HepG2 (cell line): ENCODE measurements at regions not wholly inside any gene's neighbourhood (a gene's known extent, or its start where the extent isn't known, plus 50 kb on each side); places are given as distances from the start of the nearest gene placed in this dataset.
A peak's percentile ranks its signal among the peaks of the same experiment; 100 is the strongest.

ENCODE experiments used
- ATAC-seq: fragments of 200-7000 bp; cut with Tn5 transposase; 3 replicates; pipeline ENCODE4 v1.9.1; 2020; ENCODE audit warnings: mild to moderate bottlenecking, moderate library complexity
- BruUV-seq: library from RNA; stranded (reverse); fragments of 400-500 nt; replicated peaks from 2 replicates; lab custom pipeline; 2021; lab: Mats Ljungman, UMichigan
- CTCF ChIA-PET: fragments of 300-600 bp; formaldehyde crosslinking; extraction: SDS; loops from one replicate; lab custom pipeline; 2021; ENCODE audit warnings: low total read pairs, inconsistent platforms, low intra/inter-chr PET ratio; lab: Yijun Ruan, JAX
- POLR2A ChIA-PET: fragments of 350-600 bp; sonication (Branson Sonifier 250); formaldehyde crosslinking; loops from one replicate; lab custom pipeline; 2020; ENCODE audit warnings: antibody characterized with exemption, inconsistent platforms; lab: Yijun Ruan, JAX
- DNase-seq: peaks from one replicate; pipeline ENCODE4 v3.0.0-alpha.2; 2015; ENCODE audit warnings: low spot score
- FAIRE-seq: peaks from 3 replicates; lab custom pipeline; 2011; peaks lifted over from hg19 to GRCh38; lab: Jason Lieb, UNC
- H2AFZ ChIP-seq: one replicate; pipeline ENCODE4 v1.6.1; 2011; ENCODE audit warnings: low read length, inconsistent platforms
- H3K27ac ChIP-seq: fragments of 300-600 bp; 3 replicates; pipeline ENCODE4 v1.8.0; 2011; ENCODE audit warnings: mixed run types, mild to moderate bottlenecking, mixed read lengths, low read length, inconsistent platforms; ENCODE audit not compliant: insufficient read depth; ENCODE audit errors: extremely low read length
- H3K27me3 ChIP-seq, 2 experiments: fragments of 200-600 bp in 1 of 2; 2 replicates in 1 of 2; 3 replicates in 1 of 2; pipeline versions ENCODE4 v1.6.0 to v1.8.0; 2011; ENCODE audit warnings: low read length in 2 of 2, mild to moderate bottlenecking in 2 of 2, moderate library complexity in 2 of 2, inconsistent platforms in 1 of 2; ENCODE audit not compliant: insufficient read depth in 2 of 2, control insufficient read depth in 1 of 2
- H3K36me3 ChIP-seq, 2 experiments: fragments of 200-600 bp in 1 of 2; replicated peaks in 1 of 2; 2 replicates in 1 of 2; 3 replicates in 1 of 2; pipeline versions ENCODE4 v1.5.1 to v1.8.0; 2011; ENCODE audit warnings: low read length in 2 of 2, inconsistent platforms in 1 of 2; ENCODE audit not compliant: insufficient read depth in 2 of 2, control insufficient read depth in 1 of 2
- H3K4me1 ChIP-seq: 2 replicates; pipeline ENCODE4 v1.5.1; 2012; ENCODE audit warnings: low read length, inconsistent platforms; ENCODE audit not compliant: insufficient read depth
- H3K4me2 ChIP-seq: 2 replicates; pipeline ENCODE4 v1.6.0; 2011; ENCODE audit warnings: low read depth, low read length, inconsistent platforms
- H3K4me3 ChIP-seq, 3 experiments: fragments of 200-600 bp in 1 of 3; sonication (generic), shearing (Covaris generic) in 1 of 3; replicated peaks in 1 of 3; 2 replicates each; pipeline ENCODE4 v1.5.1; 2011 to 2016; ENCODE audit warnings: low read length in 3 of 3, inconsistent platforms in 2 of 3, low read depth in 2 of 3, mild to moderate bottlenecking in 2 of 3, control low read depth in 1 of 3, mixed read lengths in 1 of 3; ENCODE audit not compliant: insufficient read depth in 1 of 3
- H3K79me2 ChIP-seq: one replicate; pipeline ENCODE4 v1.6.1; 2011; ENCODE audit warnings: low read length, inconsistent platforms; ENCODE audit not compliant: insufficient read depth
- H3K9ac ChIP-seq: 2 replicates; pipeline ENCODE4 v1.6.0; 2011; ENCODE audit warnings: mild to moderate bottlenecking, low read depth, low read length, inconsistent platforms; ENCODE audit not compliant: insufficient read depth
- H3K9me3 ChIP-seq: 2 replicates; pipeline ENCODE4 v1.5.1; 2012; ENCODE audit warnings: mild to moderate bottlenecking, low read length
- H4K20me1 ChIP-seq: 2 replicates; pipeline ENCODE4 v1.6.0; 2011; ENCODE audit warnings: inconsistent platforms, mild to moderate bottlenecking, low read length, moderate library complexity; ENCODE audit not compliant: insufficient read depth
- ATF7 ChIP-seq, 2 experiments: fragments of 450-650 bp in 1 of 2; sonication (generic) in 1 of 2; formaldehyde crosslinking in 1 of 2; IDR thresholded peaks; 2 replicates each; pipeline versions ENCODE4 v1.4.0 to v1.6.1; 2016 to 2020; ENCODE audit warnings: antibody characterized with exemption in 1 of 2, mild to moderate bottlenecking in 1 of 2, missing genetic modification reagents in 1 of 2
- ATRX ChIP-seq: sonication (generic); formaldehyde crosslinking; IDR thresholded peaks from 2 replicates; pipeline ENCODE4 v1.4.0; 2020; ENCODE audit warnings: missing genetic modification reagents, borderline replicate concordance
- CEBPB ChIP-seq: IDR thresholded peaks from 2 replicates; pipeline ENCODE4 v1.6.1; 2011; ENCODE audit warnings: low read depth, low read length, improper control_type of control experiment, borderline replicate concordance
- DR1 ChIP-seq: sonication (generic); formaldehyde crosslinking; IDR thresholded peaks from 2 replicates; pipeline ENCODE4 v1.8.0; 2021; ENCODE audit warnings: mild to moderate bottlenecking, missing genetic modification reagents, inconsistent platforms
- GTF2F1 ChIP-seq: fragments of 150-350 bp; IDR thresholded peaks from 2 replicates; pipeline ENCODE4 v1.6.1; 2014; ENCODE audit warnings: low read length
- HDAC1 ChIP-seq: sonication (generic); formaldehyde crosslinking; IDR thresholded peaks from 2 replicates; pipeline ENCODE4 v1.5.1; 2020; ENCODE audit warnings: mild to moderate bottlenecking, missing genetic modification reagents
- HNRNPK ChIP-seq: fragments of 200-400 bp; formaldehyde crosslinking; IDR thresholded peaks from 2 replicates; pipeline ENCODE4 v1.6.1; 2018; ENCODE audit warnings: low read length, low read depth, moderate library complexity, mild to moderate bottlenecking; ENCODE audit not compliant: poor library complexity, severe bottlenecking
- ISX ChIP-seq: sonication (generic); formaldehyde crosslinking; conservative IDR thresholded peaks from 2 replicates; pipeline ENCODE4 v1.5.0; 2020; ENCODE audit warnings: missing genetic modification reagents
- LCORL ChIP-seq, 2 experiments: fragments of 450-650 bp in 1 of 2; sonication (generic) in 1 of 2; formaldehyde crosslinking in 1 of 2; IDR thresholded peaks; 2 replicates each; pipeline versions ENCODE4 v1.5.0 to v1.6.1; 2017 to 2020; ENCODE audit warnings: antibody characterized with exemption in 1 of 2, missing genetic modification reagents in 1 of 2
- MIER3 ChIP-seq: IDR thresholded peaks from 2 replicates; pipeline ENCODE4 v1.6.1; 2016; ENCODE audit warnings: missing compliant biosample characterization, borderline replicate concordance
- PLRG1 ChIP-seq: fragments of 450-650 bp; conservative IDR thresholded peaks from 2 replicates; pipeline ENCODE4 v1.6.1; 2016
- RXRB ChIP-seq: IDR thresholded peaks from 2 replicates; pipeline ENCODE4 v1.6.1; 2016; ENCODE audit warnings: borderline replicate concordance, missing genetic modification reagents, missing compliant biosample characterization
- ZNF251 ChIP-seq: sonication (generic); formaldehyde crosslinking; IDR thresholded peaks from 2 replicates; pipeline ENCODE4 v1.9.0; 2021; ENCODE audit warnings: mild to moderate bottlenecking, missing genetic modification reagents
- ZNF550 ChIP-seq: sonication (generic); formaldehyde crosslinking; IDR thresholded peaks from 2 replicates; pipeline ENCODE4 v1.4.0; 2020; ENCODE audit warnings: mild to moderate bottlenecking, missing genetic modification reagents, borderline replicate concordance
- ZNF709 ChIP-seq: sonication (generic); formaldehyde crosslinking; IDR thresholded peaks from 2 replicates; pipeline ENCODE4 v1.5.0; 2020; ENCODE audit warnings: mild to moderate bottlenecking, missing genetic modification reagents
- ZNF891 ChIP-seq: sonication (generic); formaldehyde crosslinking; IDR thresholded peaks from 2 replicates; pipeline ENCODE4 v1.5.0; 2020; ENCODE audit warnings: mild to moderate bottlenecking, missing genetic modification reagents
- WGBS: methylation state at CpG from one replicate; pipeline ENCODE4 v1.1.6; 2017; ENCODE audit warnings: low lambda C conversion rate; 5-methylcytosine and 5-hydroxymethylcytosine counted together
- in situ Hi-C: cut with HindIII; loops from 2 replicates; pipeline ENCODE4 v1.10.0; 2017; ENCODE audit warnings: low pct_unique_long_range_greater_than_20kb; ENCODE audit not compliant: extremely low pct_ligation_motif_present
- intact Hi-C: fragments of 100-400 bp; cut with micrococcal nuclease; formaldehyde crosslinking; loops from one replicate; pipeline ENCODE4 v1.10.0; 2022; ENCODE audit not compliant: unreplicated experiment
- TF ChIP-seq, protein P1 (sequence below): sonication (generic); formaldehyde crosslinking; IDR thresholded peaks from 2 replicates; pipeline ENCODE4 v1.4.0; 2020; ENCODE audit warnings: mild to moderate bottlenecking, missing genetic modification reagents
- TF ChIP-seq, protein P2 (sequence below): IDR thresholded peaks from 2 replicates; pipeline ENCODE4 v1.6.1; 2016; ENCODE audit warnings: mild to moderate bottlenecking, missing biosample characterization, missing genetic modification reagents
- TF ChIP-seq, protein P3 (sequence below): sonication (generic); formaldehyde crosslinking; conservative IDR thresholded peaks from 2 replicates; pipeline ENCODE4 v1.5.0; 2020; ENCODE audit warnings: missing genetic modification reagents

DNA sequence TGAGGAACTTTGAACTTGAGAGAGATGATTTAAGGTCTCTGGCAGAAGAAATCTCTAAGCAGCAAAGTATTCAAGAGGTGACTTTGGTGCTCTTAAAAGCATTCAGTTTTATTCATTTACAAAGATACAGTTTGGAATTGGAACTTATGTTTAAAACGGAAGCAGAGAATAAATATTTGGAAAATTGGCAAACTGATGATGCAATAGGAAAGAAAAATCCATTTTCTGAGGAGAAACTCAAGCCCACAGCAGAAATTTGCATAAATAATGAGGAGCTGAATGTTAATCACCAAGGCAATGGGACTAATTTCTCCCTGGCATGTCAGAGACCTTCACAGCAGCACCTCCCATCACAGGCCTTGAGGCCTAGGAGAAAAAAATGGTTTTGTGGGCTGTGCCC is 1022.5 kb upstream of the CHAC2 start:
- H3K36me3 ChIP-seq, result no peaks in the 10 kb centered on the region
- no peak for DNase-seq
- no peak overlapping the region for H3K4me3 ChIP-seq
- ATAC-seq, result no peak
- H3K9me3 ChIP-seq, result peaks cover 93% of the 10 kb centered on the region
- POLR2A ChIA-PET, result no interaction called here
- TF ChIP-seq ZNF550 (no peak), ATF7 (IDR thresholded peaks at IDR 0.05) (peak; percentile 64; the same call in 1 of the 2 replicates), ATF7 (CRISPR knock-in tag; IDR thresholded peaks at IDR 0.05) (no peak), CEBPB (peak; percentile 22; the same call in 1 of the 2 replicates)
- TF ChIP-seq, protein P1, sequence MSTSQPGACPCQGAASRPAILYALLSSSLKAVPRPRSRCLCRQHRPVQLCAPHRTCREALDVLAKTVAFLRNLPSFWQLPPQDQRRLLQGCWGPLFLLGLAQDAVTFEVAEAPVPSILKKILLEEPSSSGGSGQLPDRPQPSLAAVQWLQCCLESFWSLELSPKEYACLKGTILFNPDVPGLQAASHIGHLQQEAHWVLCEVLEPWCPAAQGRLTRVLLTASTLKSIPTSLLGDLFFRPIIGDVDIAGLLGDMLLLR, result no peak
- TF ChIP-seq, protein P2, sequence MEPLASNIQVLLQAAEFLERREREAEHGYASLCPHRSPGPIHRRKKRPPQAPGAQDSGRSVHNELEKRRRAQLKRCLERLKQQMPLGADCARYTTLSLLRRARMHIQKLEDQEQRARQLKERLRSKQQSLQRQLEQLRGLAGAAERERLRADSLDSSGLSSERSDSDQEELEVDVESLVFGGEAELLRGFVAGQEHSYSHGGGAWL (CRISPR knock-in tag), result no peak
- 0% methylated on average over 1 of the region's 1 CpG for WGBS
- no peaks in the 10 kb centered on the region for H3K27me3 ChIP-seq
- CTCF ChIA-PET, result no interaction called here
- no peak overlapping the region for H2AFZ ChIP-seq
- no peak for FAIRE-seq
- H3K4me2 ChIP-seq, result no peak overlapping the region
- no TSS peak for BruUV-seq
- intact Hi-C loops, result no loop called here
- no peak overlapping the region for H3K9ac ChIP-seq
- in situ Hi-C loops, result no loop called here
- H3K4me1 ChIP-seq, result no peaks in the 10 kb centered on the region
- no peak overlapping the region for H3K27ac ChIP-seq
- no peaks in the 10 kb centered on the region for H3K79me2 ChIP-seq
- H4K20me1 ChIP-seq, result no peaks in the 10 kb centered on the region

DNA sequence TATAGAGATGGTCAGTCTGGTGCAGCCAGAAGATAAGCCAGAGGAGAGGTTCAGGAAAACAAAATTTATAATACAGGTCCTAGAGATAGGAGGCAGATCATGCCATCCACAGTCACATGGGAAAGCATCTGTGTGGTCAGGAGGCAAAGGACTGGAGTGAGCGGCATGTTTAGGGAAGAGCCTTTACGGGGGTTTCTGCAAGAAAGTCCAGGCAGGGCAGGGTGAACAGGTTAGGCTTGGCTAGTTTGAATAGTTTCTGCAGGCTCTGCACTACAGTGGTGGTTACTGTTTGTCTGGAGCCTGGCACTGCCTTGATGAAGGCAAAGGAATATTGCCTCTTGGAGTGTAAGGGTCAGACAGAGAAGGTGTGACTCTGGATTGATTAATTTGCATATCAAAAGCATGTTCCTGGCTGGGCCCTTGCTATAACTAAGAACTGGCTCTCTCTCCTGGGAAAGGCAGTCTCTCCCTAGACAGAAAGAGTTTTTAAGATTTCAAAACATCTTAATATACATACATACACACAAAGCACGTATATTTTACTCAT is 1034.7 kb upstream of the CHAC2 start:
- H3K79me2 ChIP-seq, result no peaks in the 10 kb centered on the region
- no peaks in the 10 kb centered on the region for H3K36me3 ChIP-seq
- no peak overlapping the region for H3K9ac ChIP-seq
- H3K27ac ChIP-seq, result no peak overlapping the region
- no peak for FAIRE-seq
- in situ Hi-C loops, result no loop called here
- H3K4me3 ChIP-seq, result no peak overlapping the region
- ChIA-PET CTCF (no interaction called here), POLR2A (no interaction called here)
- no peak for DNase-seq
- H3K9me3 ChIP-seq, result peaks cover 89% of the 10 kb centered on the region
- ATAC-seq, result no peak
- no TSS peak for BruUV-seq
- no peak overlapping the region for H3K4me2 ChIP-seq
- no peaks in the 10 kb centered on the region for H3K4me1 ChIP-seq
- H2AFZ ChIP-seq, result no peak overlapping the region
- H4K20me1 ChIP-seq, result no peaks in the 10 kb centered on the region
- intact Hi-C loops, result no loop called here
- no peaks in the 10 kb centered on the region for H3K27me3 ChIP-seq
- 25% methylated on average over 3 of the region's 3 CpGs for WGBS
- TF ChIP-seq RXRB (CRISPR knock-in tag), result no peak
- no peak for TF ChIP-seq ZNF709 (CRISPR knock-in tag)
- no peak for TF ChIP-seq GTF2F1
- TF ChIP-seq MIER3 (CRISPR knock-in tag), result no peak
- TF ChIP-seq DR1, result no peak
- TF ChIP-seq LCORL (IDR thresholded peaks at IDR 0.05), result no peak
- TF ChIP-seq LCORL (CRISPR knock-in tag; IDR thresholded peaks at IDR 0.05), result no peak
- no peak for TF ChIP-seq ISX
- no peak for TF ChIP-seq ZNF251 (CRISPR knock-in tag)
- TF ChIP-seq, protein P3, sequence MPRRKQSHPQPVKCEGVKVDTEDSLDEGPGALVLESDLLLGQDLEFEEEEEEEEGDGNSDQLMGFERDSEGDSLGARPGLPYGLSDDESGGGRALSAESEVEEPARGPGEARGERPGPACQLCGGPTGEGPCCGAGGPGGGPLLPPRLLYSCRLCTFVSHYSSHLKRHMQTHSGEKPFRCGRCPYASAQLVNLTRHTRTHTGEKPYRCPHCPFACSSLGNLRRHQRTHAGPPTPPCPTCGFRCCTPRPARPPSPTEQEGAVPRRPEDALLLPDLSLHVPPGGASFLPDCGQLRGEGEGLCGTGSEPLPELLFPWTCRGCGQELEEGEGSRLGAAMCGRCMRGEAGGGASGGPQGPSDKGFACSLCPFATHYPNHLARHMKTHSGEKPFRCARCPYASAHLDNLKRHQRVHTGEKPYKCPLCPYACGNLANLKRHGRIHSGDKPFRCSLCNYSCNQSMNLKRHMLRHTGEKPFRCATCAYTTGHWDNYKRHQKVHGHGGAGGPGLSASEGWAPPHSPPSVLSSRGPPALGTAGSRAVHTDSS, result no peak
- TF ChIP-seq HDAC1, result no peak
- TF ChIP-seq ATRX, result no peak
- TF ChIP-seq PLRG1, result no peak
- no peak for TF ChIP-seq HNRNPK
- TF ChIP-seq ZNF891 (CRISPR knock-in tag), result no peak
